Uterus (tissue), 2 donors: ENCODE measurements at regions not wholly inside any gene's neighbourhood (a gene's known extent, or its start where the extent isn't known, plus 50 kb on each side); places are given as distances from the start of the nearest gene placed in this dataset.

Source experiments
- CTCF ChIP-seq, 4 experiments: fragments of 200-600 bp in 2 of 4; fragments of 450-650 bp in 2 of 4; sonication (generic) in 2 of 4; IDR thresholded peaks; one replicate each; pipeline ENCODE4 v1.5.1; 2016 to 2019; ENCODE audit warnings: antibody characterized with exemption in 4 of 4, mild to moderate bottlenecking in 2 of 4, moderate library complexity in 1 of 4
- POLR2A ChIP-seq, 2 donors: fragments of 450-650 bp; IDR thresholded peaks; one replicate each; pipeline ENCODE4 v1.6.1; 2016; ENCODE audit warnings: antibody characterized with exemption in 2 of 2, mild to moderate bottlenecking in 1 of 2, moderate library complexity in 1 of 2

GRCh38 chr2:129055242-129055641 is 736.6 kb upstream of the HS6ST1 start:
- TF ChIP-seq CTCF (IDR thresholded peaks at IDR 0.05), result no peak
- TF ChIP-seq POLR2A (IDR thresholded peaks at IDR 0.05), result no peak
